ENCODE measurements at regions not wholly inside any gene's neighbourhood (a gene's known extent, or its start where the extent isn't known, plus 50 kb on each side); places are given as distances from the start of the nearest gene placed in this dataset.
"Not testable (repeated sequence)": the region's sequence is repeated elsewhere in the genome, so short reads cannot be mapped to it uniquely, and the experiment has no call there.

DNA sequence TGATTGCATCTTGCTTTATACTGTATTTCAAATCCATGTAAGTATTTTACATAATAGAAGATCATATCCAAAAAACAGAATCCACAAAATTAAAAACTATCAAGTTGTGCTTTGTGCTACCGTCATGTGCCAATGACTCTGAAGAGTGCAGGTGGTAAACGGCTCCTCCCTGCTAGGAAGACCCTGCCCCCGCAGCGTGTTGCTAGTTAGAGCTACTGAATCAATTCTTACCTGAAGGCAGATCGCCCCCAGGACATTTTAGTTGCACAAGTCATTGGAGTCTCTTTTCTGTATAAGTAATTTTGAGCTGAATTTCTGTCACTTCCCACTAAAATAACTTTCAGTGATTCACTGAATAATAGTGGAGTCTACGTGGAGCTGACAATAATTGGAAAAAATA is 599.5 kb upstream of the ZFP42 start:
- intact Hi-C loops (cut with micrococcal nuclease) = no loop called here

GRCh38 chr4:187408447-187408846 is 587.1 kb upstream of the ZFP42 start:
- intact Hi-C loops (cut with micrococcal nuclease) = not testable (repeated sequence)

- intact Hi-C loops (cut with micrococcal nuclease) = no loop called here
Measured at GRCh38 chr4:187413564-187414358, 581.8 kb upstream of the ZFP42 start.

- intact Hi-C loops (cut with micrococcal nuclease) = no loop called here
Measured at GRCh38 chr4:187414716-187415115, 580.9 kb upstream of the ZFP42 start.

- intact Hi-C loops (cut with micrococcal nuclease) = no loop called here
Measured at GRCh38 chr4:187415231-187415630, 580.3 kb upstream of the ZFP42 start.

DNA sequence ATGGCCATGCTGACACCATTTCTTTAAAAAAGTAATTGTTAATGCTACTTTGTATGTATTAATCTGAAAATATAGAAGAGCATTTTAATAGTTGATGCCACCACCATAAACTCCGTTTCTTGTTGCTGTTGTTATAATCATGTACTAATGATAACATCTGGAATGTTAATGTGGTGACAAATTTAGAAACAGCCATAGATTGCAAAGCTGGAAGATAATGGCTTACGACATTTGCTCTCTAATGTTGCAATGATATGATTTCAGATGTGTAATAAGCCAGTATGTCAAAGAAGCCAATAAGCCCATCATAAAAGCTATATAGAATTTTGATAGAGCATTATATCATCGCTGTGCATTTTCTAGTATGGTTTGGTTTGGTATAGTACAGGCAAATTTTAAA is 579.4 kb upstream of the ZFP42 start:
- intact Hi-C loops (cut with micrococcal nuclease) = no loop called here

GRCh38 chr4:187417721-187418120 is 577.9 kb upstream of the ZFP42 start:
- intact Hi-C loops (cut with micrococcal nuclease) = no loop called here

- intact Hi-C loops (cut with micrococcal nuclease) = no loop called here
Measured at GRCh38 chr4:187422655-187423054, 572.9 kb upstream of the ZFP42 start.

DNA sequence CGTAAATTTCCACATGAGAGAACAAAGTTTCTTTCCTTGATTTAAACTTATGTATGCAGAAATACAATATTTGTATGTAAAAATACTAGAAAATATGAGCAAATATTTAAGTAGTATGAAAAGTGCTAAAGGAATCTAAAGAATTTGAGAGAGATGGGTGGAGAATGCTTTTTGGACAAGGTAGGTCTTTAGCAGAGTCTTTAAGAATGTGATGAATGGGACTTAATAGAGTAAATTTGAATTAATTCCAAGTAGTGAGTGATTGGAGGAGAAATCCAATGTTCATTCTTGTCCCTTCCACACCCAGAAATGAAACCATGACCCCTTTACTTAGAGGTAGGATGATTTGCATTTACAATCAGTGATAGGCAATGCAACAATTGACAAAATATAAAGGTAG is 570.9 kb upstream of the ZFP42 start:
- intact Hi-C loops (cut with micrococcal nuclease) = no loop called here

- intact Hi-C loops (cut with micrococcal nuclease) = no loop called here
Measured at GRCh38 chr4:187426511-187426910, 569.1 kb upstream of the ZFP42 start.

DNA sequence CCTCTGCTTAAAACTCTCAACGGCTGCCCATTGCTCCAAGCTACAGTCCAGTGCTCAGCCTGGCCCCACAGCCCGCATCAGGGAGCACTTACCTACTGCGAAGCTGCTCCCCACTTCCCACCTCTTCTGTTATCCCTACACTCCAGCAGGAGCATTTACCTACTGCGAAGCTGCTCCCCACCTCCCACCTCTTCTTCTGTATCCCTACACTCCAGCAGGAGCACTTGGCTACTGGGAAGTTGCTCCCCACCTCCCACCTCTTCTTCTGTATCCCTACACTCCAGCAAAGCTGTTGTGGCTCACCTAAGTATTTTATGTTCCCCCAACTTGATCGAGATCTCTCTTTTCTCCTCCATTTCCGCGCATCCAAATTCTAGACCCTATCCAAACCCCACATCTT is 563.3 kb upstream of the ZFP42 start:
- intact Hi-C loops (cut with micrococcal nuclease) = no loop called here

GRCh38 chr4:187433141-187433540 is 562.4 kb upstream of the ZFP42 start:
- intact Hi-C loops (cut with micrococcal nuclease) = no loop called here

- intact Hi-C loops (cut with micrococcal nuclease) = no loop called here
Measured at GRCh38 chr4:187436251-187436650, 559.3 kb upstream of the ZFP42 start.

DNA sequence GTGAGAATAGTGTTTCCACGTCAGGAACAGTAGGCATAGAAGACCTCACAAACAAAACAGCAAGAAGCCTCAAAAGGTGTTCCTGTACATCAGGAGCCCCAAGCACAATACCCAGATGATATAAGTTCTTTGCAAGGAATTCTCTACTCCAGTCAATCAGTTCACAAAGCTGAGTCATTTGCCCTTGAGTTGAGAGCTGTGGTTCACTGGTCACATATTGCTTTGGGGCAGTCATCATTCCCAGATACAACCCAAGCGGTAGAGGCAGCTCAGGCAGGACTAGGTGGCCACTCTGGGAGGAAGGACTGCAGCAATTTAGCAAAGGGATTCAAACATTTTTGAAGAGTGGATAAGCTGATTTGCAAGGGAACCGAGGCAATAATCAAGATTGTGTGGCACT is 551.5 kb upstream of the ZFP42 start:
- intact Hi-C loops (cut with micrococcal nuclease) = no loop called here

- intact Hi-C loops (cut with micrococcal nuclease) = no loop called here
Measured at GRCh38 chr4:187449702-187450101, 545.9 kb upstream of the ZFP42 start.

- intact Hi-C loops (cut with micrococcal nuclease) = no loop called here
Measured at GRCh38 chr4:187451776-187452175, 543.8 kb upstream of the ZFP42 start.

DNA sequence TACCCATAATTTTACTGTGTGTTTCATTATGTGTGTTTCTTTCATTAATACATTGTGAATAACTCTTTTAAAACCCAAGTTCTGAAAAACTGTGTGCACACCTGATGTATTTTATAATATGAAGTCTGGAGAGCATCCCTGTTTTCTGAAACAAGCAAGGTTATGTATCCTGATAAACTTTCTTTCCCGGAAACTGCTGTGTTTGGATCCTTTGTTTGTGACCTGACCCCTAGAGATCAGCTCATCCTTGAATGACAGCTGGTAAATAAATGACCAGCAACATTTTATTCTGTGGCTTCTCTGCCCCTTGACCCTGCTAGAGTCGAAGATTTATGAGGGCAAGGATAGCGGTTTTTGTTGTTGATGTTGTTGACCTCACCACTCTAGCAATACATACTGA is 535.6 kb upstream of the ZFP42 start:
- intact Hi-C loops (cut with micrococcal nuclease) = no loop called here

- intact Hi-C loops (cut with micrococcal nuclease) = no loop called here
Measured at GRCh38 chr4:187464573-187464972, 531.0 kb upstream of the ZFP42 start.

DNA sequence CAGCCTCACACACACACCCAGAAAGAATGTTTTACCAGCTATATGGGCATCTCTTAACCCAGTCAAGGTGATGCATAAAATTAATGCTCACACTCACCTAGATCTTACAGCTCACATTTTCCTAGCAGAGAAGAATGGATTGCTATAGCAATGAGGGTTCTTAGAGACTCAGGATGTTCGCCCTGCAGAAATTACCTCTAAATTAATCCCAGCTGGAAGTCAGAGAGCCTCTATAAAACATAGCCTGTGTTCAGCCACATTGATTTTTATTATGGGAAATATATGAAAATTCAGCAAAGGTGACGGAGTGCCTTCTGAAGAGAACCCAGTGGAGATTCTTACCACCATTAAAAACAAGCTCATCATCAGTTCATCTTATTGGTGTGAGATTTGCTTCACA is 528.3 kb upstream of the ZFP42 start:
- intact Hi-C loops (cut with micrococcal nuclease) = no loop called here

DNA sequence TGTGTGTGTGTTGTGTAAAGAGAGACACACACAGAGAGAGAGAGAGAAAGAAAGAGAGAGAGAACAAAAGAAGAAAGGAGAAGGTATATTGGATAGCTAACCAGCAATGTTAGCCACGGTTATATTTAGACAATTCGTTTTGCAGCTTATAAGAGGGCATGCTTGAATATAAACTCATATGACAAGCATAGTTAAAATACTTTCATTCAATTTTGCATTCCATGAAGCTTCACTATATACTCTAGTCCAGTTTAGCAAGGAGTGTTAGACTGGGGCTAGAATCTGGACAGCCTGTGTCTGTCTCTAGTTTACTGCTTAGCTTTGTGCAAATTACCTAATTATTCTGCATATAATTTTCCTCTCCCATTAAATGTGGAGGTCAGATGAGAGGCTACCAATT is 525.9 kb upstream of the ZFP42 start:
- intact Hi-C loops (cut with micrococcal nuclease) = no loop called here

DNA sequence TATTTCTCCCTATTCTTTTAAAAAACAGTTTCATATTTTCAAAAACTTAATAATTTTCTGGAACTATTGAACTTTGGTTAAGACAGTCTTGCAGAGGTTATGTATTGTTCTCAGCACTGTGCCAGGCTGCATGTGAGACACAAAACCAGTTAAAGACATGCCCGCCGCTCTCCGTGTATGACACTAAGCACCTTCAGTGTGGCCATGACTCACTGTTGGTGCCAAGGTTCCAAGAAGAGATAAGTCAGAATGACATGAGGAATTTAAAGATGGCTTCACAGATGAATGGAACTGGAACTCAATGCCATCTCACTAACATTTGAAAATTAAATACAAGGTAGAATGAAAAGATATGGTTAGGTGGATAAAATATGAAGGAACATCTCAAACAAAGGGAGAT is 525.5 kb upstream of the ZFP42 start:
- intact Hi-C loops (cut with micrococcal nuclease) = no loop called here

GRCh38 chr4:187474238-187474637 is 521.3 kb upstream of the ZFP42 start:
- intact Hi-C loops (cut with micrococcal nuclease) = no loop called here

- intact Hi-C loops (cut with micrococcal nuclease) = no loop called here
Measured at GRCh38 chr4:187475901-187476300, 519.7 kb upstream of the ZFP42 start.

DNA sequence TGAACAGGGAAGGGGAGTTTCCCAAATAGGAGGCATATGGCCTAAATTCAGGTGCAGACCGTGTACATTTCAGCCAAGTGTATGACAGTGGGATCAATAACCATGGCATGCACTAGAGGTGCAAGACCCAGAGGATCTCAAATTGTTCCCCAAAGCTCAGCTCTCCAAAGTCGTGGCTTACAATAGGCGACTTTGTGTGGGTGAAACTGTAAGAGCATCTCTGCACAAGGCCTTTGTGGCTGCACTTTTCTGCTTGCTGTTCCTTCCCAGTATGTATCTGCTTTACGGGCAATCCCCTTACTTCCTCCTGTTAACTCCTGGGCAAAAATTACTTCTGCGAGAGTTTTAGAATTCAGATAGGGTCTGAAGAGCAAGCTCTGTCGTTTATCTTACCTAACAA is 518.3 kb upstream of the ZFP42 start:
- intact Hi-C loops (cut with micrococcal nuclease) = no loop called here

Measured in T-helper 1 cell treated with Interleukin-12 subunit alpha and Interleukin-12 subunit beta and Interleukin-4 antibody, amounts not matched to agents 30 ng/mL and 1 ng/mL, for 36 hours (primary cell).